GM18858 (cell line): ENCODE measurements at regions not wholly inside any gene's neighbourhood (a gene's known extent, or its start where the extent isn't known, plus 50 kb on each side); places are given as distances from the start of the nearest gene placed in this dataset.
"Not testable (repeated sequence)": the region's sequence is repeated elsewhere in the genome, so short reads cannot be mapped to it uniquely, and the experiment has no call there.

Source experiments
- ATAC-seq: cut with Tn5 transposase; IDR thresholded peaks from one replicate; pipeline ENCODE4 v1.9.1; 2021; ENCODE audit not compliant: unreplicated experiment

DNA sequence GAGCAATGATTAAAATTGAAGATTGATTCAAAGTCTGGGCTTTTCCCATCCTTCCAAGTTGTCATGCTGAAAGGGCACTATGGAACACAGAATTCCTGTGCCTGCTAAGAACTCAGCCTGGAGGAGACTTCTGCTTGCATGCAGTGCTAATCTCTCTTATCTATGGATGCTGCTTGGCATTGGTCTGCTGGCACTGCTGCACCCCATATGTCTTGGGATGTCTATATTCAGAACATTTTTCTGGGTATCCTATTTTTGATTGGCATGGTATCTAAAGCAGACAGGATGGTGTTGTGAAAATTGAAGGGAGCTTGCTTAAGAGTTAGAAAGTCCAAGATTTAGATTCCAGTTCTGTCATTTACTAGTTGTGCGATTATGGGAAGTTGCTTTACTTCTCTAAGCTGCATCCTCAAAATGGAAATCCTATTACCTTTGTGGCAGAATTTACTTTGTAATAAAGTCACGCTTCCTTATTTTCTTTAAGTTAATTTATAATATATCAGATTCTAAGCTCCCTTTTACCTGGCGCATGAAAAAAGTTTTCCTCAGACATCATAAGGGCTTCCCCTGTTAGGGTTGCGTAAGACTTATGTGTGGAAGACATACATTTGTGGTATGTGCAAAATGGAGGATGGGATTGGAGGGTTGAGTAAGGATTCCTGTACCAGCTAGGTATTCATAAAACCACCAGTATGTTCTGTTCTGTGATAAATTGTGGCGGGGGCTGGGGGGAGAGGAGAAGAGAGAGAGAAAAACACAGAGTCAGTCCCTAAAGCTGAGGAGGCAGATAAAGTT is 254.0 kb downstream of the DMAC1 start:
- ATAC-seq: no peak

DNA sequence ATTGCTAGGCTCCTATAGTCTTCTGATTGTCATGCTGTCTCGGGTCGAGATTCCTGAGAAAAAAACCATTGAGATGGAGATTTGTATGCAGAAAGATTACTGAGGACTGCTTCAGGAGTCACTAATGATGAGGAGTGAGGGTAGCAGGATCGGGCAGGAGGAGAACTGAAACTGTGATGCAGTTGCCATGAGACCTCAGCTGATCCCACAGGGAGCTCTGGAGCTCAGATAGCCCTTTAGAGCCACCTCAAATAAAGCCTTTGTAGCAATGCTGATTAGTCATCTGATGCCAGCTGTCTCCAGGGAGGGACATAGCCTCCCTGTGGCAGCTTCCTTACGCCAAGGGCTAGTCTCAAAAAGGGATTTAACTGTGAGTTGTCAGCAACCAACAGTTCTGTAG is 256.9 kb downstream of the DMAC1 start:
- ATAC-seq: no peak

DNA sequence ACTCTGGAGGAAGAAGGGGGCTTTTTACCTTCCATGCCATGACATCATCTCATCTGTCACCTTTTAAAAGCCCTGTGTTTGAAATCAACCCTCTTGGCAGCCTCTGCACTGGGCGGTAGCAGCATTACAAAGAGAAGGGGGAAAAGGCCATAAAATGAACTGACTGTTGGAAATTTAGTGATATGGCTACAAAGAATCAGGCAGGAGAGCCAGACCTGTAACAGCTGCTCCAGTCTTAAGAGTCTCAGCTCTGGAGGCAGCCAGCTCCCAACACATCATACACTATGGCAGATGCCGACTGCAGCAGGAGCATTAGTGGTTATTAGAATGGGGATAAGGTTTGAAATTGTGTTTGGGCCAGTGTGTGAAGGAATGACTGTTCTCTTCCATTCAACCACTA is 257.5 kb downstream of the DMAC1 start:
- ATAC-seq: no peak

DNA sequence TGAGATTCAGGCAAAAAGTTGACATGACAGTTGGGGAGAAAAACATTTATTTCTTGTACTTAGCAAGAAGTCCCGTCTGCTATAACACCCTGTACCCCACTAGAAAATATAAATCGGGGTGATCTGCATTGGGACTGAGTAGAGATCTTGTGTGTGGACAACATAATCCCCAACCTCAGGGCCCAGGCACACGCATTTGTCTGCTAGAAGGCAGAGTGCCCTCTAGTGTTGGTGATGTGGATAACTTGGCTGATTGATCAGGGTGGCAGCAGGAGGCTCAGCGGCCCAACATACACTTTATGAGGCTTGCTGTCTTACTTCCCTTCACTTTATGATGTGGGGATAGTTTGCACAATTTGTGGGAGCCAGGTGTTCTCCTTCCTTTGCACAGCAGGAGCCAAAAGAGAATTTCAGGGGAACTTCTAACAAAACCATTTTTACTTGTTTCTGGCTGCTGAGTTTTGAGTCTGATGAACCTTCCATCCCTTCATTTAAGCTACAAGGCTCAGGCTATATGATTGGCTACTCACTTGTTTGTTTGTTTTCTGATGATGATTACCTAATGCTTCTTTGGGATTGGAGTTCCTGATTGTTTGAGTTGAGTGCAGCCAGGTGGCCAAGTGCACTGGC is 263.2 kb downstream of the DMAC1 start:
- ATAC-seq: peak; percentile 67

DNA sequence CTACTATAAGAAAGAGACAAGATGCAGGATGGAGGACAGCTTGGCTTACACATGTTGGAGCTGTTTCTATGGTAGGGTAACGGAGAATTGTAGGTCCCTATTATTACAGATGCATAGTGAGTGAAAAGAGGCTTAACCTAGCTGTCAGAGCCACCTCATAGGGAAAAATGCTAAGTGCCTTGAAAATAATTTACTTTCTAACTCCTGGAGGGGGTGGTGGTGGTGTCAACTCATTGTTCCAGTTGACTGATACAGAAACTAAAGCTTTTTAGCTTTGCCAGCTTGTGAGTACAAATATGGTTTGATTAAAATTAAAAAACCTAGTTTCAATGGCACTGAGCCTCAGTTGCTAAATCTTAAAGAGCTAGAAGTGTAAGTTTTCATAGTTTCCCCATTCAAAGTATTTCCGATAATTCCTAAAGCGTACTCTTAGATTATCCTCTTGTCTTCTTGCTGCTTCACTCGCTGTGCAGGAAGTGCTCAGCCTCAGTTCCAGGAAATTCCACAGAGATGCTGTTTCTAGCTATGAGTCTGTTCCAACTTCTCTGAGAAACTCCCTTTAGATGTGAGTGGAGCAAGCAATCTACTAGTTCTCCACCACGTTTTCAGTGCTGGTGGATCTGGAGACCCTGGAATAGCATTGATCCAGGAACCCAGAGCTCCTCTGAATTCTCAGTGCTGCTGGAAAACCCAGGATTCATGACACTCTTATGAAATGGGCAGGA is 265.2 kb downstream of the DMAC1 start:
- no peak for ATAC-seq

DNA sequence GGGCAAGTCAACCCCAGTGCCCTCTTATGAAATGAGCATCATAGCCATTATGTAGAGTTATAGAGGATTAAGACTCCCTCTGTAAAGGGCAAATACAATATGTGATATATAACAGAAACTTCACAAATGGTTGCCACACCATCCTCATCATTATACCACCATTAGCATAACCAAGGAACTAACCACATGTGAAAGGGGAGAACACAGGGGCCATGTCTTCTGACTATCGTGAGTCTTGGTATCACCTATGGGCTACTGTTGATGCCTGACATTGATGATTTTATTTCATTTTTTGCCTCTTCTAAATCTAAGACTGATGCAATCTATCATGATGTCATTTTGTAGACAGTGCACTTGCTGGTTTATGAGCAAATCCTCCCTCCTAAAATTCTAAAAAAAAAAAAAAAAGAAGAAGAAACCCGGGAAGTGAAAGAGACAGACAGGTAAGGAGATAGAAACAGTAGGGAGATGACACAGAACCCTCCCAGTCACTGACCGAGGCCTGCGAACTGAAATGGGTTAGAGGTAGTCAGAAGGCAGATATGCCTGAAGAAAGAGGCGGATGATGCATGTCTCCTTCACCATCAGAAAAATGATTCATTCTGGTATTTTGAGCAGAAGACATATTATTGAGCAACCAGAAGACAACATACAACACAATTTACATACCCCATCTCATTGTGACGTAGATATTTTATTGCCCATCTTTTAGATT is 266.0 kb downstream of the DMAC1 start:
- ATAC-seq: no peak

DNA sequence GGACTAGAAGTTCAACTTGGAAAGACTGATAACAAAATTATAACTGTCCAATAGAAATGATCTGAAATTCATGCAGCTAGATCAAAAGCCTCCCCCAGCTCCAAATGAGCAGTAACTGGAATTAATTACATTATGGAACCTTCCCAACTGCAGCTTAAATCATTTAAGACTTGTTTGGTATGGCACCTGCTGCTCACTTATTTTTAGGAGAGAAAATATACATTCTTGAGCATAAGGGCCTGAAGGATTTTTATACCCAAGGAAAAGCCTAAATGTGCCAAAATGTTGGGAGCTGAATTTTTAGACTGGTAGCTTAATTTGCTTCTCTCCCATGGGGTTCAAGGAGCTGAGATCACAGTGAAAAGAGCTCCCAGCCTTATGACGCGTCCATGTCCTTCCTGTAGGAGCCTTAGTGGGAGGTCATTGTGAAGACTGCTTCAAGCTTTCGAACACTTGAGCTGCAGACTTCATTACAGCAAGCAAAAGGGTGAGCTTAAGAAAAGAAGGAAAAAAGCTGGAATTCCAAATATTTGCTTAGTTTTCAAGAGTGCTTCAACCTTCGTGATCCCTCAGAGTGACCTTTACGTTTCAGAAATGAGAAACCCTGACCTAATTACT is 276.0 kb downstream of the DMAC1 start:
- no peak for ATAC-seq

DNA sequence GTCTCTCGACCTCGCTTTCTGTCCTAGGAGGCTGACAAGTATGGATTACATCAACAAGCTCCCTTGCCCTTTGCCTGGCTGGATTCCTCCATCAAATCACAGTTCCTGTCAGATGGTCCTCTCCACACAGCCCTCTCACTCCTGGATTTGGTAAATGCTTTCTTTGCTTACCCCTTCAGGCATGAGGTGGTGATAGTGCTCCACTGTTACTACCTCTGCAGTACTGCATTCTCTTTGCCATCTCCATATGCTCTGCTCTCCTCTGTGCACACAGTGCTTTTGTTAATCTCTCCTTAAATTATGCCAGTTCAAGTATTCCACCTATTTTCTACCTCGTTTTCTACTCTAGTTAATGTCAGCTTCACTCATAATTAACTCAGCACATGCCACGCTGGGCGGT is 279.2 kb downstream of the DMAC1 start:
- no peak for ATAC-seq

DNA sequence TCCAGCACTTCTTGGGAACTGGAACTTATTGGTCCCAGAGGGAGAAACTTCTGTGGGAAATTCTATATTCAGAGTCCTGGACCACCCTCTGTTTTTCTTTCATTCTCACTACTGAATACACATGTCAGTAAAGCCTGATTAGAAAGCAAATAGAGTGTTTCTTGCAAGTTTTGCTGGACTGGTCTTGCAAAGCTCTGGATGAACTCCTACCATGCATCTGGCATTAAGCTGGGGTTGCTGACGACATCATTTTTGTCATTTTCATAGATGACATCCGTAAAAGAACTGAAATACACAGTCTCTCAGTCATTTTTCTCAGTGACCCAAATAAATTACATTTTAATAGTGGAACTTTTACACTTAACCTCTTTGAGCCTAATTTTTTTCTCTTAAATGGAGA is 283.2 kb downstream of the DMAC1 start:
- ATAC-seq: no peak

DNA sequence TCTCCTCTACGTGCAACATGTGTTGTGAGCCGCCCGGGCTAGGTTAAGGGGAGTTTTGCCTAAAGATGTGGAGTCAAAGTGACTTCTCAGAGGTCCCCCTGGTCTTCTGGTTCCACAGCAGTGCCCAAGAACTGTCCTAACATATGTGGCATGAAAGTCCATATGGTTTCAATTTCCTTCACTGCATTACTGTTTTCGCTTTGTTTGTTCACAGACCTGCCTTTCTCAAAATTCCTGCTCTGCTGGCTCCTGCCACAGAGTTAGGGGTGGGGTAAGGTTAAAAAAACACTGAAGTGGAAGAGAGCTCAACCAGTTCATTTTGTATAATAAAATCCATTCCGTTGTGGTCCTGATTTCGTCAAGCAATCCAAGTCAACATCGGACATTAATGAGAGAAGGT is 289.4 kb downstream of the DMAC1 start:
- ATAC-seq: no peak

DNA sequence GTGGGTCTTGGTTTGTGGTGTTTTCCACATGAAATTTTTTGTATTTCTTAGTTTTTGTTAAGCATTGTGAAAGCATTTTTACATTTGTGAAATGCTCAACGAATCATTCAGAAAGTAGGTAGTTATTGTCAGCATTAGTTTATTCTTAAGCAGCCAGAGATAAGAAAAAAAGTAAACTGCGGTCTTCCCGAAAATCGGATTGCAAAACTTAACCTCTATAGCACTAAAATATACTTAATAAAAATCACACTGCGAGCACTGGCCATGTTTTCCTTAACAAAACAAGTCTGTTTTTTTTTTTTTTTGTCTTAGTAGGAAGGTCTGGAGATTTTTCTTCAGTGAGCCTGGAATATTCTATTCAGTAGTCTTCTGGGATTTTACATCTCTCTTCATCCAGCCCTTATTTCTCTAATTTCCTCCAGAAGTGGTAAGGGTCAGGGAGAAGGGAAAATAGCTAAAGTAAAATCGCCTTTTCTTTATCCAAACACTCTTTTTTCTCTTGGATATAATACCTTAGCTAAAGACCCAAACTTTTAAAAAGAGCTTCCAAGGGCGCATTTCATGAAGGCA is 289.9 kb downstream of the DMAC1 start:
- ATAC-seq: no peak

DNA sequence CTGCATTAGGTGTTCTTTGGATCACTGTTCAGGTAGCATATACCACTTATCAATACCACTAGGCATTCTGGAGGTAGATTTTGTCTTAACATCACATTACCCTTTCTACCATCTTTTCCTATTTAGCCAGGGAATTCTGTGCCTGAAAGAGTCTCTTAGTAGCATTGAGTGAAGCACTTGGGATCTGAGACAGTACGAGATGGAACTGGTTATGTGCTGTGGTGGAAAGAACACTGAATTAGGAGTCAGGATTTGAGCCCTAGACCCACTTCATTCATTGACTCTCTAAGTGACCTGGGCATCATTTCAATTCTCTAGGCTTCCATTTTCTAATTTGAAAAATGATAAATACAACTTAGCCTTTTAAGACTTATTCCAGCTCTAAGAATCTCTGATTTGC is 291.1 kb downstream of the DMAC1 start:
- no peak for ATAC-seq

DNA sequence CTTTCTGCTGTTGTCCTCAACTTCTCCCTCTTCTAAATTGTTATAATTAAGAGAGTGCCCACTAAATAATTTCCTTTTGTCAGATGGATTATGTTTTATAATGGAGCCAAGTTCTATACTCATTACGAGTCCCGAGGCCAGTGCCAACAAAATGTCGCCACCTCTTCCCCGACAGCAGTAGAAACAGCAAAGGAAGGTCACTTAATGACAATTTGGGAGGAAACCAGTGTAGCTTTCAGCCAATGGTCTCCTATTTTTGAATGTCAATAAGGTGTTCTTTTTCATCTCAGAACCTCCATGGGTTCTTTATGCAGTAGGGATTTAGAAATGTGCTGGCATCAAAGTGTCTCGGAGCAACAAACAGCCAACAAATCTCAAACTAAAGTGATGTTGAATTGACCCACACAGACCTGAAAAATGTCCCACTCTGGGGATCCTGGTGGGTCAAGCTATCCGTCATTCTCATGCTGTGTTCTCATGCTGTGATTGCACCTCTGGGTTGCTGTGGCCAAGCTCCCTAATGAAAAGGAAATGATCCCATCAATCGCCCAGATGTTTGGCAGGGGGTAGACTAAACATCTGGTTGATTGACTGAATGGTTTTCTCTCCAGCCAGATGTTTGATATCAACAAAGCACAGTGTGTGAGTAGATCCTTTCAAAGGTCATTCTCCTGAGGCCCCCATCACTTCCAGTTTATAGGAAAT is 291.9 kb downstream of the DMAC1 start:
- no peak for ATAC-seq

DNA sequence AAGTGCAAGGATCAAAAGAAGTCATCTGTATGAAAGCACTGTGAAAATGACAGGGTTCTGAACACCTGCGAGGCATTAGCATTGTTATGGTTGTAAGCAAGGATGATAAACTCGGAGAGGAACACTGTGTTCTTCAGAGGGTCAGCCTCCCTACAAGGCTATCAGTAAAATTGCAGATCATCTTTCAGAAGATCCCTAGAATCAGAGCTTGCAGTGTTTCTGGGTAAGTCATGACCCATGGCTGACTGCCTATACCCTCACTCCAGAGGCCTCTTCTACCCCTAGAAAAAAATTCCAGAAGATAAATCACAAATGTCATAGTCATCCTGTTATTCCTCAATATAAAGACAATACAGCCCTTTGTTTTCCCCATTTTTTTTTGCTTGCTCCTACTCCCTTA is 292.6 kb downstream of the DMAC1 start:
- ATAC-seq: no peak

DNA sequence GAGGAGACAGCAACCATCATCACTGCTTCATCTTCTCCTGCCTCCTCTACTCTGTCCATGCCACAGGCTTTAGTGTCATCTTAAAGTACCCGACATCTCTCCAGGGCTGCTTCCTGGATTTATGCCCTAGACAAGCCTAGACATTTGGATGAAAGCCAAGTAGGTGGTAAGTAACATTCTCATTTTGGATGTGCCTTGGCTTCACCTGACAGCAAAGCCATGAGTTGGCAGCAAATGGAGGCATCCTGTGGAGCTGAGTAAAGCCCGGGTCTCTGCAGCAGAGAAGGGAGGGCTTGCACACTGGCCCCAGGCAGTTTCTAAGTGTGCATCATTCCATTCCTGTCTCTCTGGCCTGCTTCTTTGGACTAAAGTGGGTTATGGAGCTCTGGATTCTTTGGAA is 299.1 kb downstream of the DMAC1 start:
- no peak for ATAC-seq

DNA sequence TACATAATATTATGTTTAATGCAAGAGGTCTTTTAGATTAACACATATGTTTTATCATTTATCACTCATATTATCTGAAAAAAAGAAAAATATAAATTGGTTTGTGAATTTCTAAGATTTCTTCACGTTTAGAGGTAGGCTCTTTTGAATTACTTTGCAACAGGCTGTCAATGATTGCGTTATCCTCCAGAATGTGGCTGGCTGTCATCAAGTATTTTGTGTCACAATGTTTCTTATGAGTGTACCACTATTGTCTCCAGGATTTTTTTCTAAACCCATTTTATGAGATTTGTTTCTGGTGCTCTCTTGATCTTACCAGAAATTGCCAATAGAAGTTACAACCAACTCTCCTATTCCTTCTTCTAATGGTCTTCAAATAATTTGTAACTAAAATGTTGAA is 307.9 kb downstream of the DMAC1 start:
- no peak for ATAC-seq

DNA sequence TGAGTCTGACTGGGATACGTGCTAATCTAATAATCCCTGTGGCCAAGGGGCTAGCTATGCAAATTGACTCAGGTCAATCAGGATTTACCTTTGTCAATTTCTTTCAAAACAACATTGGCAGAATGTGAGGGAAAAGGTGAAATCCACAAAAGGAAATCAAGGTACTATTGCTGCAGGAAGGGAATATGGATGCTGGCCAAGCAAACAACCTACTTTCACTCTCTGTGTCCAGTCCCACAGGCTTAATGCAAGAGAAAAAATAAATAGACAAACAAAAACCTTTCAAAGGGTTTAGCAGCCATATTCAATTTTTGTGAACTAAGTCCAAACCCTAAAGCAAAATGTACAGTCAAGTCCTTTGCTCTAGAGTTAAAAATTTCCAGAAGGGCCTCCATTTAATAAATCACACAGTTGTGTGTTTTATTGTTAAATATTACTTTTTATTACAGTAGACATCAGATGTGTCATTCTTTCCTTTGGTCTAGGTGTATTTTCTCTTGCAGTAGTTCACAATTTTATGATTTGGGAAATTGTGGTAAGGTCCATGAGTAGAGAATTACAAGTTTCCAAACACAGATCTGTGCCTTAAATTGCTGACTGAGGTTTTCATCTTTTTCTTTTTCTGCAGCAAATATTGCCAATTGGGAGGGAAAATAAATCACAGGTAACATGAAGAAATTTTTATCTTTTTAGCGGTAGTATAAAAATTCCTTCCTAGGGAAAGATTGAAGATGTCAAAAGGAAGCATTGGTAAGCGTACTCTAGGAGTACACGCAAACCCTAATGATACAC is 309.1 kb downstream of the DMAC1 start:
- ATAC-seq: no peak

DNA sequence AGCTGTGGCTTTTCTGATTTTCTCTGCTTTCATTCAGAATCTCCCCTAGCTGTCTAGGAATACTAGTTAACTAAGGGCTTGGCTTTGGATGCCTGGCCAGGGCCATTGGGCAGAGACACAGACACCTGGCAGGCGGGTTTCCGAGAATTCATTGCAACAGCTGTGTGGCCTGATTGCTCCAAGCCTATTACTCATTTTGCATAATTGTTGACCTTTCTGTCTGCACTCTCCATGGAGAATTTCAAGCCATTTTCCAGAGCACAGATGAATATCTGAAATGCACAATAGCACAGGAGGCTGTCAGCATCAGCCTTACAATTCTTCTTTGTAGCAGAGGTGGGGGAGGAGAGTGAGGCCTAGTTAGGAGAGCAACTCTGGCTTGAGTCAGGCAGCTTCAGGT is 310.5 kb downstream of the DMAC1 start:
- ATAC-seq: no peak

DNA sequence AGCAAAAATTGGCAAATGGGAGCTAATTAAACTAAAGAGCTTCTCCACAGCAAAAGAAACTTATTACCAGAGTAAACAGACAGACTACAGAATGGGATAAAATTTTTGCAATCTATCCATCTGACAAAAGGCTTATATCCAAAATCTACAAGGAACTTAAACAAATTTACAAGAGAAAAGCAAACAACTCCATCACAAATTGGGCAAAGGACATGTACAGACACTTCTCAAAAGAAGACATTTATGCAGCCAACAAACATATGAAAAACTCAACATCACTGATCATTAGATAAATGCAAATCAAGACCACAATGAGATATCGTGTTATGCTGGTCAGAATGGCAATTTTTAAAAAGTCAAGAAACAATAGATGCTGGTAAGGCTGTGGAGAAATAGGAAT is 315.6 kb downstream of the DMAC1 start:
- ATAC-seq: not testable (repeated sequence)
